ENCODE measurements at regions not wholly inside any gene's neighbourhood (a gene's known extent, or its start where the extent isn't known, plus 50 kb on each side); places are given as distances from the start of the nearest gene placed in this dataset.

DNA sequence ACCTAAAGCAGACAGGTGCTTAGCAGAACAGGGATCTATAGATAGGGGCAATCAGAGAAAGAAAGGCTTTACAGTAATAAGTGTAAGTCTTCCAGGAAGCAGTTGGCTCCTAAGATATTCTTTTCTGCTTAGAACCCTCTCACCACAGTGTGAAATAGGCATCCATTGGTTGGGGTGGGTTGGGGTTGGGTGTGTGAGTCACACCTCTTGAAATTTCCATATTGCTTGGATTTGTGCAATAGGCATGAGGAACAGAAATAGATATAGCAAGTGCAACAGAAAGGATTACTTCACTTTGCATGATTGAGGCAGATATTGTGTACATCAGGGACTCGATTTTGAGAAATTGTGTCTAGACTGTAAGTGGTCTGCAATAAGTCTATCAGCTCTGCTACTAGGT is 200.1 kb upstream of the GAP43 start:
- TF ChIP-seq, protein P1, sequence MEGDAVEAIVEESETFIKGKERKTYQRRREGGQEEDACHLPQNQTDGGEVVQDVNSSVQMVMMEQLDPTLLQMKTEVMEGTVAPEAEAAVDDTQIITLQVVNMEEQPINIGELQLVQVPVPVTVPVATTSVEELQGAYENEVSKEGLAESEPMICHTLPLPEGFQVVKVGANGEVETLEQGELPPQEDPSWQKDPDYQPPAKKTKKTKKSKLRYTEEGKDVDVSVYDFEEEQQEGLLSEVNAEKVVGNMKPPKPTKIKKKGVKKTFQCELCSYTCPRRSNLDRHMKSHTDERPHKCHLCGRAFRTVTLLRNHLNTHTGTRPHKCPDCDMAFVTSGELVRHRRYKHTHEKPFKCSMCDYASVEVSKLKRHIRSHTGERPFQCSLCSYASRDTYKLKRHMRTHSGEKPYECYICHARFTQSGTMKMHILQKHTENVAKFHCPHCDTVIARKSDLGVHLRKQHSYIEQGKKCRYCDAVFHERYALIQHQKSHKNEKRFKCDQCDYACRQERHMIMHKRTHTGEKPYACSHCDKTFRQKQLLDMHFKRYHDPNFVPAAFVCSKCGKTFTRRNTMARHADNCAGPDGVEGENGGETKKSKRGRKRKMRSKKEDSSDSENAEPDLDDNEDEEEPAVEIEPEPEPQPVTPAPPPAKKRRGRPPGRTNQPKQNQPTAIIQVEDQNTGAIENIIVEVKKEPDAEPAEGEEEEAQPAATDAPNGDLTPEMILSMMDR (conservative IDR thresholded peaks at IDR 0.05; ENCODE audit: low read depth) = no peak

DNA sequence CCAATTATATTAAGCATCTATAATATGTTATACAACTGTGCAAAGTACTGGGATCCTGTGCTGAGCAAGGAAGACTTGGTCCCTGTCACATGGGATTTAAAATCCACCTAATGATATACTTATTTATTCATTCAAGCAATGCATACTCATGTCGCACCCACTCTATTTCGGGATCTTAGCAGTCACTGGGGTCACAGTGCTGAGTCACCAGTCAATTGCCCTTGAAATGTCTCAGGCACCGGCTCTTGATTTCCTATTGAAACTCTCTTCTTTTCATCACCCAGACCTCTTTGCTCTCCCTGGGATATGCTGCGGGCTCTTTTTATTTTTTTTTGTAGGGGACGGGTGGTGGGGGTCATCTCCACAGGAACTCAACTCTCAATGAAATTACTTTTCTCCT is 194.5 kb upstream of the GAP43 start:
- CTCF ChIA-PET = no interaction called here
- no peak for DNase-seq (ENCODE audit: low spot score)
- POLR2A ChIA-PET (ENCODE audit: low non-redundant PET) = no interaction called here
- H3K27ac ChIP-seq = no peak overlapping the region
- TF ChIP-seq, protein P1 (conservative IDR thresholded peaks at IDR 0.05; ENCODE audit: low read depth) = no peak

More for the DNA sequence above, 200.1 kb upstream of the GAP43 start:
- DNase-seq (ENCODE audit: low spot score) = no peak
- H3K27ac ChIP-seq = no peak overlapping the region
- ChIA-PET CTCF (interaction anchor here (0.8 kb wide), 1 partner anchor 1092 kb away, joined by 3 read pairs; no protein-coding TSS in a partner anchor), POLR2A (ENCODE audit: low non-redundant PET) (no interaction called here)

DNA sequence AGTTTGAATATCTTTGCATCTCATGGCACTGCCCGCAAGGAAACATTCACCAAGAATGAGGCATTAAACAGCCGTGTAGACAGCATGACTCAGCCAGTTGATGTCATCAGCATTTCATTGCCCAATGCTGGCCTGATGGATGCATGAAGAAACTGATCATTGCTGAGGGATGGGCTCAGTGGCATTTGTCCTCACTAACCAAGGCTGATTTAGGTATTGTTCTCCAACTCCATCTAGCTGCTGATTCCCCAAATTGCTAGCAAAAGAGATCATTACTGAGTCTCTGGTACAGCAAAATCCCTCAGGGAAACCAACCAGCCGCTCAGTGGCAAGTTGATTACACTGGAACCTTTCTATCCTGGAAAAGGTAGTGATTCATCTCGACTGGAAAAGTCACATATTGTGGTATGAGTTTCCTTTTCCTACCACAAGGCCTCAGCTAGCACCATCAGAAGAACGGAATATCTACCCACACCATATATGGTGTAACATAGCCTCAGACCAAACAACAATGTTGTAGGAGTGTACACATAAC is 186.5 kb upstream of the GAP43 start:
- TF ChIP-seq, protein P1 (conservative IDR thresholded peaks at IDR 0.05; ENCODE audit: low read depth) = no peak
- CTCF ChIA-PET = interaction anchor here (0.6 kb wide), 1 partner anchor 124 kb away, joined by 3 read pairs; no protein-coding TSS in a partner anchor
- POLR2A ChIA-PET (ENCODE audit: low non-redundant PET) = no interaction called here
- no peak overlapping the region for H3K27ac ChIP-seq
- DNase-seq (ENCODE audit: low spot score) = peak; percentile 71

DNA sequence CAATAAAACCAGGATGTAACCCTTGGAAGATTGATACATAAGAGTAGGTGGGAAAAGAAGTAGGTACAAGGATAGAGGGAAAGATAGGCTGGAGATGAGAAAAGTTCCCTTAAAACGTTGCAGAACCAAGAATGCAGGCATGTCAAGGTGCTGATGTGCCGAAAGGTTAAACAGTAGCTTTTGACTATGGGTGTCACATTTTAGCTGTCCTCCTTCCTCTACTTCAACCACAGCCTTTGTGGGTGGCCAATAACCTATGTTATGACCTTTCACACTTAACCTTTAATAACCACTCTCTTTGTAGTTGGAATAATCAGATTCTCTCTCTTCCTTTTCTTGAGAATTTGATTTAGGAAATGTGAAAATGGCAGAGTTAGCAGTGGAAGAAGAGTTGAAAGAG is 184.5 kb upstream of the GAP43 start:
- ChIA-PET POLR2A (ENCODE audit: low non-redundant PET) (no interaction called here), CTCF (no interaction called here)
- H3K27ac ChIP-seq = no peak overlapping the region
- TF ChIP-seq, protein P1 (conservative IDR thresholded peaks at IDR 0.05; ENCODE audit: low read depth) = no peak
- no peak for DNase-seq (ENCODE audit: low spot score)

DNA sequence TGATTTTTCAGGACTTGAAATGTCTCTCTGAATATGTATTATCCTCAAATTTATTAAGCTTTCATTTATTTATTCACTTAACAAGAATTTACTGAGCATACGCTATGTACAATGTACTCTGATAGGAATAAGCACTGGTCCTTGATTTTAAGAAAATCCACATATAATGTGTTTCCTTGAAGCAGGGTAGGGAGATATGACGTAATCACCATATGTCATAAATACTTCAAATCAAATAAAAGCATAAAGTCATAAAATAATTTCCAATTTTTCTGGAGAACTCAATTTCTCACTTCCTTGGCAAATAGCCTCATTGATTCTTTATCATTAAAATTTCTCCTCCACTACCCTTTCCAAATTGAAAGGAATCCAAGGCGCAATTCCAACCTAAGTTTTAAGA is 177.8 kb upstream of the GAP43 start:
- ChIA-PET POLR2A (ENCODE audit: low non-redundant PET) (no interaction called here), CTCF (interaction anchor here (1.0 kb wide), 1 partner anchor 10 kb away, joined by 3 read pairs; no protein-coding TSS in a partner anchor)
- H3K27ac ChIP-seq = no peak overlapping the region
- TF ChIP-seq, protein P1 (conservative IDR thresholded peaks at IDR 0.05; ENCODE audit: low read depth) = no peak
- DNase-seq (ENCODE audit: low spot score) = no peak

DNA sequence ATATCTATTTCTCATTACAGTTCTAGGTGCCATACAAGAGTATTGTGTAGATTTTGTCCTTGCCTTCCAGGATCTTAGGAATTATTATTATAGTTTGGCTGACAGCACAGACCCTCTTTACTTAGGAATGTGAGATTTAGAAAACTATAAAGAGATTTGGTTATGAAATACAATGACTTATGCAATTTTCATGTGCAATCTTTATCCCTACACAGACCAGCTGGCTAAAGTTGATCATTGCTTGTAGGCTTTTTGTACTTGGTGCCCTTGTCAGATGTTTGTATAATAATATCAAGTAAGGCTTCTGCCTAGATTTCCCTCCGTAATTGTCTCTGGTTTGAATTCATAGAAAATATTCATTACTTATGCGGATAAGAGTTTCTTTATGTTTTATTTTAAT is 174.5 kb upstream of the GAP43 start:
- H3K27ac ChIP-seq = no peak overlapping the region
- POLR2A ChIA-PET (ENCODE audit: low non-redundant PET) = no interaction called here
- CTCF ChIA-PET = no interaction called here
- DNase-seq (ENCODE audit: low spot score) = no peak
- TF ChIP-seq, protein P1 (conservative IDR thresholded peaks at IDR 0.05; ENCODE audit: low read depth) = no peak

All from RWPE1 (cell line).